Activated T-helper 1 cell treated with anti-CD3 and anti-CD28 coated beads, Interleukin-12 subunit alpha, Interleukin-12 subunit beta, Interleukin-2, Interleukin-4 antibody, amounts not matched to agents 30 ng/mL and 10 ng/mL and 1 ng/mL, durations not matched to agents 14 hours and 24 hours and 36 hours (primary cell): ENCODE measurements at regions not wholly inside any gene's neighbourhood (a gene's known extent, or its start where the extent isn't known, plus 50 kb on each side); places are given as distances from the start of the nearest gene placed in this dataset.

Source experiments
- DNase-seq: peaks from one replicate; pipeline ENCODE4 v3.0.0; 2021; ENCODE audit warnings: low spot score
- H3K27ac Mint-ChIP-seq: one replicate; pipeline ENCODE4 v1.8.0; 2021; ENCODE audit warnings: mild to moderate bottlenecking, mixed read lengths
- H3K27me3 Mint-ChIP-seq: one replicate; pipeline ENCODE4 v1.8.0; 2022; ENCODE audit warnings: mild to moderate bottlenecking, moderate library complexity, mixed read lengths; ENCODE audit not compliant: insufficient read depth
- H3K36me3 Mint-ChIP-seq: one replicate; pipeline ENCODE4 v1.8.0; 2021; ENCODE audit warnings: low read depth, mixed read lengths
- H3K4me1 Mint-ChIP-seq: one replicate; pipeline ENCODE4 v1.8.0; 2021; ENCODE audit warnings: low read depth, mixed read lengths
- H3K4me3 Mint-ChIP-seq: one replicate; pipeline ENCODE4 v1.8.0; 2021; ENCODE audit warnings: mild to moderate bottlenecking, moderate library complexity, mixed read lengths
- H3K9me3 Mint-ChIP-seq: one replicate; pipeline ENCODE4 v1.8.0; 2021; ENCODE audit warnings: mixed read lengths
- intact Hi-C: fragments of 100-400 bp; cut with micrococcal nuclease; formaldehyde crosslinking; loops from one replicate; pipeline ENCODE4 v1.15.1; 2024

DNA sequence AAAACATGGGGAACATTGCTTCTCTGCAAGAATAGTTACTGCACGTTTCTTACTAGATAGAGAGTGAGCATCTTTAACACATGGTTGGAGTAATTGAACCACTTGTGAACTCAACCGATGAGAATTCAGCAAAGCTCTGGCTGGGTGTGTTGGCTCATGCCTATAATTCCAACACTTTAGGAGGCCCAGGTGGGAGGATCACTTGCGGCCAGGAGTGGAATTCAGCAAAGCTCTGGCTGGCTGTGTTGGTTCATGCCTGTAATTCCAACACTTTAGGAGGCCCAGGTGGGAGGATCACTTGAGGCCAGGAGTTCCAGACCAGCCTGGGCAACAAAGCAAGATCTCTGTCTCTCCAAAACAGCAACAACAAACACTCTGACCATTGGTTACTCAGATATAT, 865.9 kb downstream of the KCNJ2 start:
- no peak overlapping the region for H3K27ac Mint-ChIP-seq
- no peak for DNase-seq
- no peaks in the 10 kb centered on the region for H3K27me3 Mint-ChIP-seq
- intact Hi-C loops, result no loop called here
- H3K36me3 Mint-ChIP-seq, result no peaks in the 10 kb centered on the region
- no peak overlapping the region for H3K4me3 Mint-ChIP-seq
- peaks cover 9% of the 10 kb centered on the region for H3K9me3 Mint-ChIP-seq
- no peaks in the 10 kb centered on the region for H3K4me1 Mint-ChIP-seq

DNA sequence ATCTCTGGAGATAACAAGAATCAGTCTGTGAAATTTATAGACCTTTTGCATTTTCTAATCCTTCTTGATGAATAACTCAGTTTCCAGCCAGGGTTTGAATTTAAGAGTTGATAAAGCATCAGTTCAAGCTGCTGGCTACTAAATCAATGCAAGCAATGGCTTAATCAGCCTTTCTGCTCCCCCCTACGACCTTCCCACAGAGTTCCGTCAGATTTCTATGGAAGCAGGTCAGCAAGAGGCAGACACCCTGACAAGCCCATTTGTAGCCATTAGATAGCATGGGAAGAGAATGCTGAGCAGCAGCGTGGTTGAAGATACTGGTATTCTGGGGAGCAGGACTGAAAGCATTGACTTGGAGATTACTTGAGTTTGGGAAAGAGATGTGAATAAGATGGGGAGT, 868.1 kb downstream of the KCNJ2 start:
- no peak overlapping the region for H3K4me3 Mint-ChIP-seq
- no peak overlapping the region for H3K27ac Mint-ChIP-seq
- DNase-seq, result no peak
- H3K36me3 Mint-ChIP-seq, result no peaks in the 10 kb centered on the region
- H3K27me3 Mint-ChIP-seq, result no peaks in the 10 kb centered on the region
- H3K9me3 Mint-ChIP-seq, result no peaks in the 10 kb centered on the region
- intact Hi-C loops, result no loop called here
- no peaks in the 10 kb centered on the region for H3K4me1 Mint-ChIP-seq

- no peaks in the 10 kb centered on the region for H3K36me3 Mint-ChIP-seq
- H3K27me3 Mint-ChIP-seq, result no peaks in the 10 kb centered on the region
- no peak overlapping the region for H3K27ac Mint-ChIP-seq
- H3K4me1 Mint-ChIP-seq, result no peaks in the 10 kb centered on the region
- no peaks in the 10 kb centered on the region for H3K9me3 Mint-ChIP-seq
- DNase-seq, result no peak
- no peak overlapping the region for H3K4me3 Mint-ChIP-seq
- intact Hi-C loops, result no loop called here
These were observed 870.1 kb downstream of the KCNJ2 start for GRCh38 chr17:71039391-71039790.

GRCh38 chr17:71052971-71053370, 883.6 kb downstream of the KCNJ2 start:
- H3K36me3 Mint-ChIP-seq, result no peaks in the 10 kb centered on the region
- H3K4me3 Mint-ChIP-seq, result no peak overlapping the region
- H3K4me1 Mint-ChIP-seq, result no peaks in the 10 kb centered on the region
- H3K27ac Mint-ChIP-seq, result no peak overlapping the region
- H3K9me3 Mint-ChIP-seq, result peaks cover 20% of the 10 kb centered on the region
- DNase-seq, result no peak
- H3K27me3 Mint-ChIP-seq, result no peaks in the 10 kb centered on the region
- intact Hi-C loops, result no loop called here

DNA sequence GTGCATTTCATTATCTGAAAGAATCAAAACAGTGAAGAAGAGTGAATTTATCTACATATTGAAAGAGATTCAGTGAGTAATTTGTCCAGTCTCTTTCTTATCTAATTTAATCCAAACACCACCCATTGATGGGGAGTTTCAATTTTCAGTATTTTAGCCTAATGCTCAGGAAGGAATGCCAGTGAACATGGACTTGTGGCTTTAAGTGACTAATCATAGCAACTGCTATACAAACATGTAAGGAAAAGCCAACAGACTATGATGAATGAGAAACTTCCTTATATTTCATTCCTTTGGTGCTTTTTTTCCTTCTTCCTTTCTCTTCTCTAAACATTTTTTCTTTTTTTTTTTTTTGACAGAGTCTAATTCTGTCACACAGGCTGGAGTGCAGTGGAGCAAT, 885.8 kb downstream of the KCNJ2 start:
- Mint-ChIP-seq H3K27ac (no peak overlapping the region), H3K9me3 (peaks cover 14% of the 10 kb centered on the region), H3K27me3 (no peaks in the 10 kb centered on the region), H3K36me3 (no peaks in the 10 kb centered on the region), H3K4me3 (no peak overlapping the region), H3K4me1 (no peaks in the 10 kb centered on the region)
- no peak for DNase-seq
- intact Hi-C loops, result no loop called here

- H3K27ac Mint-ChIP-seq, result no peak overlapping the region
- no peaks in the 10 kb centered on the region for H3K4me1 Mint-ChIP-seq
- no peak for DNase-seq
- no peak overlapping the region for H3K4me3 Mint-ChIP-seq
- no peaks in the 10 kb centered on the region for H3K27me3 Mint-ChIP-seq
- intact Hi-C loops, result no loop called here
- H3K36me3 Mint-ChIP-seq, result no peaks in the 10 kb centered on the region
- H3K9me3 Mint-ChIP-seq, result peaks cover 13% of the 10 kb centered on the region
These were observed 888.1 kb downstream of the KCNJ2 start for GRCh38 chr17:71057448-71057847.

DNA sequence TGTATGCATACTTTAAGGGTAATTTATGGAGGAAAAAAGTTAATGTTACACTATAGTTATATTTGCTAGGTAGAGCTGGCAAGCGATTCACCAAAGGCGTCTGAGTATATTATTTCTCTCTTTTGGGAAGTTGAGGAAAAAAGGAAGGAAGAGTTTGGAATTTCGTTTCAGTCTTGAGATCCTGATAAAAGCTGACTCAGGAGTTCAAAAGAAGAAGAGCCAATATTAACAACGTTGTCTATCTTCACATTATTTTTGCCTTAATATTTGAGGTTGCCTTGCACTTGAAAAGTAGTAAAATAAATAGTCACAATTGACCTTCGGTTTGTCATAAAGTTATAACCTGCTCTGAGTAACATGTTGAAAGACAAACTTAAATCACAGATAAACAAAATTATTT, 888.6 kb downstream of the KCNJ2 start:
- Mint-ChIP-seq H3K27me3 (no peaks in the 10 kb centered on the region), H3K27ac (no peak overlapping the region), H3K4me3 (no peak overlapping the region), H3K9me3 (peaks cover 11% of the 10 kb centered on the region), H3K36me3 (no peaks in the 10 kb centered on the region), H3K4me1 (no peaks in the 10 kb centered on the region)
- intact Hi-C loops, result no loop called here
- DNase-seq, result no peak

GRCh38 chr17:71063127-71063526, 893.8 kb downstream of the KCNJ2 start:
- H3K36me3 Mint-ChIP-seq, result no peaks in the 10 kb centered on the region
- H3K4me1 Mint-ChIP-seq, result no peaks in the 10 kb centered on the region
- no peak for DNase-seq
- intact Hi-C loops, result no loop called here
- H3K4me3 Mint-ChIP-seq, result no peak overlapping the region
- no peak overlapping the region for H3K27ac Mint-ChIP-seq
- H3K27me3 Mint-ChIP-seq, result no peaks in the 10 kb centered on the region
- peaks cover 11% of the 10 kb centered on the region for H3K9me3 Mint-ChIP-seq

- H3K9me3 Mint-ChIP-seq, result peaks cover 11% of the 10 kb centered on the region
- no peak overlapping the region for H3K4me3 Mint-ChIP-seq
- H3K36me3 Mint-ChIP-seq, result no peaks in the 10 kb centered on the region
- intact Hi-C loops, result no loop called here
- H3K27ac Mint-ChIP-seq, result no peak overlapping the region
- no peaks in the 10 kb centered on the region for H3K4me1 Mint-ChIP-seq
- DNase-seq, result no peak
- no peaks in the 10 kb centered on the region for H3K27me3 Mint-ChIP-seq
These were observed 894.2 kb downstream of the KCNJ2 start for GRCh38 chr17:71063559-71063958.

DNA sequence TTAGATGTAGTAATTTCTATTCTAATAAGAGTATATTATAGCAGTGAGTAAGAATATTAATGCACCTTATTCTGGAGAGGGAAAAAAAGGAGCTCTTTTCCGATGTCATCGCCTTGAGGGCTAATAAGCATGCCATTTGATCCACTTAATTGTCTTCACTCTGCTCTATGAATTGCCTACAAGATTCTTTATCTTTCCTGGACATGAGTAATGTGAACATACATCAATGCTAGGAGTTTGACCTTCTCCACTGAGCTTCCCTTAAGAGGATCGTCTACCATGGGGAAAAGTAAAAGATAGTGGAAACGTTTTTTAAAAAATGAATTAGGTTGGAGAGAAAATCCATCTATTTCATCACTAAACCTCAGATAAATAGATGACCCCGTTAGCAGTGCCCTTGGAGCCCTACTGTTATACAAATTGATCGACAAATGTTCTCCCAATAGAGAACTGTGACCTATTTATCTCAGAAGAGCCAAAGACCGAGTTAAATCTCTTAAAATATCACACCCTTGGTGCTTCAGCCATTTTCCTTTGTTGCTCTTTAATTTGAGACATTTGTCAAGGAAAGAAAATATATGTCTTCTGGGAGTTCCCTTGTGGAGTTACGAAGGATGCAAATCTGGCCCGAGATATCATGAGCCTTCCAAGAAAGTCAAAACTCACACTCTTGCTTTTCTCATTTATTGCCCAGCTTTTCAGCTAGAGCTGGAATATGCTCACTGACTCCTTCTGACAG, 898.5 kb downstream of the KCNJ2 start:
- Mint-ChIP-seq H3K36me3 (no peaks in the 10 kb centered on the region), H3K27me3 (no peaks in the 10 kb centered on the region), H3K4me3 (no peak overlapping the region), H3K27ac (no peak overlapping the region), H3K4me1 (no peaks in the 10 kb centered on the region), H3K9me3 (peaks cover 3% of the 10 kb centered on the region)
- DNase-seq, result no peak
- intact Hi-C loops, result no loop called here

- intact Hi-C loops, result no loop called here
- Mint-ChIP-seq H3K36me3 (no peaks in the 10 kb centered on the region), H3K9me3 (peaks cover 3% of the 10 kb centered on the region)
These were observed 899.0 kb downstream of the KCNJ2 start for GRCh38 chr17:71068408-71068750.

GRCh38 chr17:71071041-71071440, 901.7 kb downstream of the KCNJ2 start:
- Mint-ChIP-seq H3K4me1 (no peaks in the 10 kb centered on the region), H3K4me3 (no peak overlapping the region), H3K27me3 (no peaks in the 10 kb centered on the region), H3K27ac (no peak overlapping the region), H3K36me3 (no peaks in the 10 kb centered on the region), H3K9me3 (peaks cover 7% of the 10 kb centered on the region)
- no peak for DNase-seq
- intact Hi-C loops, result no loop called here

More at GRCh38 chr17:71068408-71068750, 899.0 kb downstream of the KCNJ2 start:
- H3K27ac Mint-ChIP-seq, result no peak overlapping the region
- H3K27me3 Mint-ChIP-seq, result no peaks in the 10 kb centered on the region
- no peak for DNase-seq
- no peaks in the 10 kb centered on the region for H3K4me1 Mint-ChIP-seq
- H3K4me3 Mint-ChIP-seq, result no peak overlapping the region

DNA sequence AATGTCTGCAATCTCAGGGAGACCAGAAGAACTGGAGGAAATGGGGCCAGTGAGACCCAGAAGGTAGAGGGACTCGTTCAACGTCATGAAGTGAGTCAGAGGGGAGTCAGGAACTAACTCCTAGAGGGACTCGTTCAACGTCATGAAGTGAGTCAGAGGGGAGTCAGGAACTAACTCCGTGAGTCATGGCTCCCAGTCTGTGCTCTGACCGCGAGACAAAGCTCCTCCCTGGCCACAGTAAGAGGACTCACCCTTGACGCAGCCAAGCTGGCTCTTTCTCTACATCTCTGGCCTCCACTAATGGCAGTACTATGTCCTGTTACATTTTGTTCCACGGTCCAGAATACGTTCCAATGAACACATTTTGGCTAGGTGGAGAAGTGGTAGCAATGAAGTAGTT, 902.5 kb downstream of the KCNJ2 start:
- H3K36me3 Mint-ChIP-seq, result no peaks in the 10 kb centered on the region
- H3K4me1 Mint-ChIP-seq, result no peaks in the 10 kb centered on the region
- no peak overlapping the region for H3K4me3 Mint-ChIP-seq
- H3K9me3 Mint-ChIP-seq, result peaks cover 7% of the 10 kb centered on the region
- intact Hi-C loops, result no loop called here
- no peak for DNase-seq
- H3K27me3 Mint-ChIP-seq, result no peaks in the 10 kb centered on the region
- H3K27ac Mint-ChIP-seq, result no peak overlapping the region

DNA sequence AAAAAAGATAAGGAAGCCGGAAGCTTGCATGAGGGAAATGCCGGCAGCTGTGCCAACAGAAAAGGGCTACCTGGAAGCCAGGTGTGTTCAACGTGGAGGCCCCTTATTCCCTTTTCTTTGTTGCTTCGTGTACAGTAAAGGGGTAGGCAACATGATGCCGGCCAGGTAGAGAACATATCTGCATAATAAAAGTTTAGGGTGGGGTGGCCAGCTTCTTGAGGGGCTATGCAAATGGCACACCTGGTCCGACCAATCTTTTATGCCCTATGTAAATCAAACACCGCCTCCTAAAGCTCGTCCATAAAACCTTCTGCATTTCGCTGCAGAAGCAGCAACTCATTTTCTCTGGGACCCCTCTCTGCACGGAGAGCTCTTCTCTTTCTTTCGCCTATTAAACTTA, 911.6 kb downstream of the KCNJ2 start:
- Mint-ChIP-seq H3K4me3 (no peak overlapping the region), H3K27ac (no peak overlapping the region), H3K4me1 (no peaks in the 10 kb centered on the region), H3K27me3 (no peaks in the 10 kb centered on the region), H3K9me3 (peaks cover 21% of the 10 kb centered on the region), H3K36me3 (no peaks in the 10 kb centered on the region)
- no peak for DNase-seq
- intact Hi-C loops, result no loop called here
